IPS DF 4.7 (cell line): ENCODE measurements at regions not wholly inside any gene's neighbourhood (a gene's known extent, or its start where the extent isn't known, plus 50 kb on each side); places are given as distances from the start of the nearest gene placed in this dataset.

Experiments
- DNase-seq: peaks from one replicate; pipeline ENCODE4 v3.0.0-alpha.2; 2013; ENCODE audit warnings: low spot score; ENCODE audit errors: extremely low read depth

DNA sequence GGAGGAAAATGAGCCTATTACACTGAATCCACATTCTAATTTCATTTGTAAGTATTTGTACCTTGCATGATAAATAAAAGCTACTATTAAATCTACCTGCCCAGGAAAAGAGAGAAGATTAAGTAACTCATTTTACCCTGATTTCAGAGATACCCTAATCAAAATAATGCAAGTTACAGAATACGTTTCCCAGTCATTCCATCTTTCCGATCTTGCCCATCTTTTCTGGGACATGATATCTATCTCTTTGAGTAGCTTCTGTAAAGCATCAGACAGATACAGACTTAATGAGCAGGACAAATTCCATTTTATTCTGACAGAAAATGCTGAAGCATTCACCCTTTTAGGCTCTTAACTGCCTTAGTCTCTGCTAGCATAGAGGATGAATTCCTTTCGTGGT lies 56.6 kb downstream of the SPRY2 start:
- DNase-seq: no peak

GRCh38 chr13:80278706-80279105 lies 62.2 kb downstream of the SPRY2 start:
- DNase-seq: no peak

DNA sequence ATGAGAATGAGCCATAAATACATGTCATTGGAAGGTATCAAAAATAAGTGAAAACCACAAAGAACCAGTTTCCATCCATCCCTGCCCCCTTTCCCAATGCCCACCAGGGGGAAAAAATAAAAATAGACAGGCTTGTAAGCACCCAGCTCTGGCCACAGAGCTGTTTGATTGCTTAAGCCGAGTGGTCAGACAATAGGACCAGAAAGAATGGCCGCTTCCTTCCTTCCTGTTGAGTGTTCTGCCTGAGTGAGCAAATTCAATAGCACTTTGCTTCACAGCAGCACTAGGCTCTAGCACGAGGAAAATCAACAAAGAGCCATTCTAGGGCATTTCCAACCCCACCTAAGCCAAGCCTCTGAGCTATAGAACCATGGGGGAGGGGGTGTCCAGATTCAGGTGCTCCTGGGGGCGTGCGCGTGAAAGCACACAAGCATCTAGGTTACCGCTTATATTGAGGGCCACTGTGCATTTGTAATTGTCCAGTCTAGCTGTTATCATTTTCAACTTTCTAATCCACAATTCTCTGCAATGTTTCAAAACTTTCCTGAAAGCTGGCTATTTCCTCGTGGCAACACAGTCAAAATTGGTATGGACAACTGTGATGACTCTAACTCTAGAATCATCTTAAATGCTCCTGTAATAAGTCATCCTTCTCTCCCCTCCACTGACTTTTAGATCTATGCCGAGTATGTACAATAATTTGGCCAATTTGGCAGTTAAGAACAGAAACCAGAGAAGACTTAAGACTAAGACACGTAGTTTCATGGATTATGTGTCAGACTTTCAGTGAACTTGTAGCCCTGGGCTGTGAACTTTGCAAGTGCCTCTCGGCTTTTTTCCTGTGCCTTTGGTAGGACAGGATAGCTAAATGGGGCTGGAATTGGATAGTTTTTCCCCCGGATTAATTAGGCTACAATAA lies 64.3 kb downstream of the SPRY2 start:
- no peak for DNase-seq

DNA sequence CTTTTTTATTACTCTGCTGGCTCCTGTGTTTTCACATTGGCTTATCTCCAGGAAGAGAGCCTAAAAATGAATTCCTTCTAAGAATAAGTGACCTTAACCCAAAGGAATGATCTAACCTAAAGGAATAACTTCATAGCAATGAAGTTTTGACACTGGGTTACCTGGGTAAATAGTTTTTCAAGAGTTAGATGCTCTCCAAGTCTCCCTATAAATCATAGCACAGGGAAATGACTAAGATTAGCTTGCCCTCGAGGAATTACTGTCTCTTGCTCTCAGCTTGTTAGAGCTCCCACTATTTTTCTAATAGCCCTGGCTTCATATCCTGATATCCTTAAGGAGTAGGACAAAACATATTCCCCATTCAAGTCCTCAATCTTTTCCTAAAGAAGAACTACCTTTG lies 66.3 kb downstream of the SPRY2 start:
- DNase-seq: no peak

- DNase-seq: no peak
Observed at GRCh38 chr13:80273718-80274117, 67.2 kb downstream of the SPRY2 start.

GRCh38 chr13:80265348-80265747 lies 75.6 kb downstream of the SPRY2 start:
- DNase-seq: no peak

GRCh38 chr13:80263745-80264513 lies 77.0 kb downstream of the SPRY2 start:
- DNase-seq: no peak

GRCh38 chr13:80262051-80262695 lies 78.8 kb downstream of the SPRY2 start:
- DNase-seq: no peak

- no peak for DNase-seq
Observed at GRCh38 chr13:80259159-80259558, 81.8 kb downstream of the SPRY2 start.

- DNase-seq: no peak
Observed at GRCh38 chr13:80256352-80256932, 84.5 kb downstream of the SPRY2 start.

GRCh38 chr13:80255946-80256345 lies 85.0 kb downstream of the SPRY2 start:
- DNase-seq: no peak

- no peak for DNase-seq
Observed at GRCh38 chr13:80251403-80251802, 89.5 kb downstream of the SPRY2 start.

GRCh38 chr13:80250213-80250810 lies 90.6 kb downstream of the SPRY2 start:
- no peak for DNase-seq

DNA sequence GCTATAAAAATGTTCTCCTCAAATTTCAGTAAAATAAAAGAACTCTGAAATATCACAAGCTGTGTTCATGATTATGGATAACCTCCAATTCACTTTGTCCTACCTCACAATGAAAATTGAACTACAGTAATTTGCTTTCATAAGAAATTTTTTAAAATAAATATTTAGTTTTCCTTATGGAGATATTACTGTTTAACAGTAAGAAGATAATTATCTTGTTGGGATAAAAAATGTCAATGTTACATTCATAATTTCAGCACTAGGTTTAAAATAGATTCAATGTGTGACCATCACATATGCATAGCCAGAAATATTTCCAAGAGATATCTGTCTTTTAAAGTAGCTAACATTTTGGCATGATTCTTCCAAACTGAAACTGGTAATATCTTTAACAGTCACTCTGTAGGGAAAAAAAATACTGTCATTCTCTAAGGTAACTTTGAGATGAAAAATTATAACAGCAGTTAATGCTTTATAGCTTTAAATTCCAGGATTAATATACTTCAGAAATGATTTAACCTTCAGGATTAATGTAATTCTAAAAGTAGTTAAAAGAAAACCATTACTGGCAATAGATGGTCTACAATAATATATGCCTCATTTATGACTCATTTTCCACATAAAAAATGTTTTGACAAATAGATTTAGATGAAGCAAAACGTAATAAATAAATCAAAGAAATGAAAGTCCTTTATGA lies 91.3 kb downstream of the SPRY2 start:
- no peak for DNase-seq

DNA sequence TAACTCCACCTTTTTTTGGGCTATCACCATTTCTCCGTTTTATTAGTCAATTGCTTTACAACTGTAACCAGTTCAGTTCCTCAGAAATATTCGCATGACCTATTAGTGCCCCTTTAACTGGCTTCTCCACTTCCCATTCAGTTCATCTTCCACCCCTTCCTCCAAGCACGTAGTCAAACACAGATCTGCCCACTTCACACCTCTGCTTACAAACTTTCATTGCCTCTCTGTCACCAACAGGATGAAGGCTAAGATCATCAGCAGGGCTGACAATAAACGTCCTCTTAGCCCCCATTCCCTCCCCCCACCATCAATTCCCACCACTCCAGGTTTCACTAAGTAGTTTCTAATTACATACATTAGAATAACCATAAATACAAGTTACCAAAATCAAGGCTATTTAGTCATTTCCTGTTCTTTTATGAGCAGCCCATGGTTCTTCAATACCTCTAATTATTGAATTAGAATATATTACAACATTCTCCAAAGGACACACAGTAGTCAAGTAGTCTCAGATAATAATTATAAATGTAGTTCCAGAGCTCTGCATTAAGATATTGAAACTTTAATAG lies 95.7 kb downstream of the SPRY2 start:
- DNase-seq: no peak

GRCh38 chr13:80244574-80244973 lies 96.4 kb downstream of the SPRY2 start:
- DNase-seq: no peak

- DNase-seq: no peak
Observed at GRCh38 chr13:80242728-80243427, 98.0 kb downstream of the SPRY2 start.

- no peak for DNase-seq
Observed at GRCh38 chr13:80239571-80240255, 101.2 kb downstream of the SPRY2 start.

DNA sequence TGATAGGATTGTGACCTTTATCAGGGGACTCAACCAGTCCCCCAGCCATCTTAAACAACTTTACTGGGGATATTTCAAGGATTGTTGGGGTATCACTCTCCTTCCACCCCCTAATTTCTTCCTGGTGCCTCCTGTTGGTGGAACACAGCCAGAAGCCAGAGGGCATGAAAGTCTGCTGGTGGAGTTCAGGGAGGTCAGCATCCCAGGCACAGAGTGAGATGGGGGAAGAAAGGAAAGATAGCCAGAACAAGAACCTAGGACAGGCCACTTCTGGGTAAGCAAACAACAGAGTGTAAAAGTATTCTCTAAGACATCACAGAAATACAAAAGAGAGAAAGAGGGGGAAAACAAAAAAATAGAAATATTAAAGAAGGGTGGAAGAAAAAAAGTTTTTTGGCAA lies 101.8 kb downstream of the SPRY2 start:
- DNase-seq: no peak
